Smooth muscle cell (in vitro differentiated cells): ENCODE measurements at regions not wholly inside any gene's neighbourhood (a gene's known extent, or its start where the extent isn't known, plus 50 kb on each side); places are given as distances from the start of the nearest gene placed in this dataset.

Source experiments
- DNase-seq: peaks from one replicate; lab custom pipeline; 2025; ENCODE audit not compliant: unreplicated experiment; lab: John Stamatoyannopoulos, UW
- H2AFZ ChIP-seq: fragments of 200-600 bp; sonication (generic); 2 replicates; pipeline ENCODE4 v1.6.0; 2016; ENCODE audit warnings: antibody characterized with exemption, low read depth, mild to moderate bottlenecking
- H3F3A ChIP-seq: fragments of 200-600 bp; sonication (generic); 2 replicates; pipeline ENCODE4 v1.6.0; 2017; ENCODE audit warnings: antibody characterized with exemption, low read depth
- H3K27ac ChIP-seq: fragments of 200-600 bp; sonication (generic); 2 replicates; pipeline ENCODE4 v1.5.1; 2016; ENCODE audit warnings: low read depth, mild to moderate bottlenecking
- H3K27me3 ChIP-seq: fragments of 200-600 bp; sonication (generic); 2 replicates; pipeline ENCODE4 v1.6.1; 2016; ENCODE audit warnings: low read depth, mild to moderate bottlenecking
- H3K36me3 ChIP-seq: fragments of 200-600 bp; sonication (generic); 2 replicates; pipeline ENCODE4 v1.5.1; 2016; ENCODE audit warnings: low read depth
- H3K4me1 ChIP-seq: fragments of 200-600 bp; sonication (generic); 2 replicates; pipeline ENCODE4 v1.5.1; 2016; ENCODE audit warnings: low read depth
- H3K4me2 ChIP-seq: fragments of 200-600 bp; sonication (generic); 2 replicates; pipeline ENCODE4 v1.6.0; 2016; ENCODE audit warnings: mild to moderate bottlenecking
- H3K4me3 ChIP-seq: fragments of 200-600 bp; sonication (generic); 2 replicates; pipeline ENCODE4 v1.5.1; 2016; ENCODE audit warnings: mild to moderate bottlenecking
- H3K79me2 ChIP-seq: fragments of 200-600 bp; sonication (generic); 2 replicates; pipeline ENCODE4 v1.6.0; 2016; ENCODE audit warnings: low read depth, mild to moderate bottlenecking
- H3K9ac ChIP-seq: fragments of 200-600 bp; sonication (generic); 2 replicates; pipeline ENCODE4 v1.6.0; 2016; ENCODE audit warnings: low read depth
- H3K9me3 ChIP-seq: fragments of 200-600 bp; sonication (generic); replicated peaks from 2 replicates; pipeline ENCODE4 v1.5.1; 2016; ENCODE audit warnings: low read depth
- H4K20me1 ChIP-seq: fragments of 200-600 bp; sonication (generic); 2 replicates; pipeline ENCODE4 v1.6.0; 2016; ENCODE audit warnings: low read depth
- WGBS: methylation state at CpG from one replicate; pipeline ENCODE4 v1.1.7; 2016; ENCODE audit warnings: low lambda C conversion rate; 5-methylcytosine and 5-hydroxymethylcytosine counted together
- TF ChIP-seq, protein P1 (sequence below): fragments of 200-600 bp; sonication (generic); IDR thresholded peaks from 2 replicates; pipeline ENCODE4 v1.5.1; 2017; ENCODE audit warnings: borderline replicate concordance, mild to moderate bottlenecking, antibody characterized with exemption; ENCODE audit not compliant: insufficient read depth, poor library complexity, severe bottlenecking

DNA sequence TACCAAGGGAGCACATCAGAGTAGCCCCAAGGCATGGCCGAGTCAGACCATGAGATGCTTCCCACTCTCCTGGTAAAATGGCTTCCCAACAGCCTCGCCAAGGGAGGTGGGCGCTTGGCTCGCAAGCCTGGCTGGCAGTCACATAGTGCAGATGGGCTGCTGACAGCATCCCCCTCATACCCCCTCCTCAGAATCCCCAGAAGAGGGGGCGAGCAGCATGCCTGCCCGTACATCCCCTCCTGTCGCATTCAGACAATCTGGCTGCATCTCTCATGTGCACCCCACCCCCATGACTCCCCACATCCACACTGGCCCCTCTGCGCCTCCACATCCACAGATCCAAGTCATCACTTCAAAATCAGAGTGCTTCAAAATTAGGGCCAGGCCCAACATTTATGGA lies 54.0 kb upstream of the CES5A start:
- no peaks in the 10 kb centered on the region for H3F3A ChIP-seq
- no peak overlapping the region for H2AFZ ChIP-seq
- H3K36me3 ChIP-seq = no peaks in the 10 kb centered on the region
- no peaks in the 10 kb centered on the region for H3K9me3 ChIP-seq
- H3K9ac ChIP-seq = no peak overlapping the region
- no peak overlapping the region for H3K4me3 ChIP-seq
- no peaks in the 10 kb centered on the region for H3K4me1 ChIP-seq
- WGBS = 98% methylated on average over 8 of the region's 8 CpGs
- no peaks in the 10 kb centered on the region for H3K79me2 ChIP-seq
- TF ChIP-seq, protein P1, sequence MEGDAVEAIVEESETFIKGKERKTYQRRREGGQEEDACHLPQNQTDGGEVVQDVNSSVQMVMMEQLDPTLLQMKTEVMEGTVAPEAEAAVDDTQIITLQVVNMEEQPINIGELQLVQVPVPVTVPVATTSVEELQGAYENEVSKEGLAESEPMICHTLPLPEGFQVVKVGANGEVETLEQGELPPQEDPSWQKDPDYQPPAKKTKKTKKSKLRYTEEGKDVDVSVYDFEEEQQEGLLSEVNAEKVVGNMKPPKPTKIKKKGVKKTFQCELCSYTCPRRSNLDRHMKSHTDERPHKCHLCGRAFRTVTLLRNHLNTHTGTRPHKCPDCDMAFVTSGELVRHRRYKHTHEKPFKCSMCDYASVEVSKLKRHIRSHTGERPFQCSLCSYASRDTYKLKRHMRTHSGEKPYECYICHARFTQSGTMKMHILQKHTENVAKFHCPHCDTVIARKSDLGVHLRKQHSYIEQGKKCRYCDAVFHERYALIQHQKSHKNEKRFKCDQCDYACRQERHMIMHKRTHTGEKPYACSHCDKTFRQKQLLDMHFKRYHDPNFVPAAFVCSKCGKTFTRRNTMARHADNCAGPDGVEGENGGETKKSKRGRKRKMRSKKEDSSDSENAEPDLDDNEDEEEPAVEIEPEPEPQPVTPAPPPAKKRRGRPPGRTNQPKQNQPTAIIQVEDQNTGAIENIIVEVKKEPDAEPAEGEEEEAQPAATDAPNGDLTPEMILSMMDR = no peak
- H3K27me3 ChIP-seq = peaks cover 7% of the 10 kb centered on the region
- H3K4me2 ChIP-seq = no peak overlapping the region
- H3K27ac ChIP-seq = no peak overlapping the region
- no peaks in the 10 kb centered on the region for H4K20me1 ChIP-seq
- no peak for DNase-seq

DNA sequence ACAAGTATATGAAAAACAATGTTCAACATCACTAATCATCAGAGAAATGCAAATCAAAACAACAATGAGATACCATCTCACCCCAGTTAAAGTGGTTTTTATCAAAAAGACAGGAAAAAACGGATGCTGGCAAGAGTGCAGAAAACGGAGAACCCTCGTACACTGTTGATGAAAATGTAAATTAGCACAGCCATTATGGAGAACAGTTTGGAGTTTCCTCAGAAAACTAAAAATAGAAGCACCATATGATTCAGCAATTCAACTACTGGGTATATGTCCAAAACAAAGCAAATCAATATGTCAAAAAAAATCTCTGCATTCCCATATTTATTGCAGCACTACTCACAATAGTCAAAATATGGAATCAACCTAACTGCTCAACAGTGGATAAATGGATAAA lies 50.1 kb upstream of the CES5A start:
- Histone ChIP-seq H3K4me2 (no peak overlapping the region), H3F3A (no peaks in the 10 kb centered on the region), H3K79me2 (no peaks in the 10 kb centered on the region), H3K4me3 (no peak overlapping the region), H3K9me3 (no peaks in the 10 kb centered on the region), H3K4me1 (no peaks in the 10 kb centered on the region), H3K27ac (no peak overlapping the region), H3K9ac (no peak overlapping the region), H3K27me3 (peaks cover 7% of the 10 kb centered on the region), H2AFZ (no peak overlapping the region), H4K20me1 (no peaks in the 10 kb centered on the region), H3K36me3 (no peaks in the 10 kb centered on the region)
- TF ChIP-seq, protein P1 = no peak
- DNase-seq = no peak
- 72% methylated on average over 3 of the region's 3 CpGs for WGBS
